Gastroesophageal sphincter (tissue), 3 donors: ENCODE measurements at regions not wholly inside any gene's neighbourhood (a gene's known extent, or its start where the extent isn't known, plus 50 kb on each side); places are given as distances from the start of the nearest gene placed in this dataset.

ENCODE experiments used
- EP300 ChIP-seq: sonication (generic); formaldehyde crosslinking; IDR thresholded peaks from one replicate; pipeline ENCODE4 v1.6.1; 2017; ENCODE audit warnings: antibody characterized with exemption, mild to moderate bottlenecking
- POLR2A ChIP-seq, 2 donors: fragments of 450-650 bp; IDR thresholded peaks; one replicate each; pipeline ENCODE4 v1.6.1; 2017; ENCODE audit warnings: antibody characterized with exemption in 2 of 2, mild to moderate bottlenecking in 2 of 2, moderate library complexity in 1 of 2
- POLR2AphosphoS5 ChIP-seq: sonication (generic); formaldehyde crosslinking; IDR thresholded peaks from one replicate; pipeline ENCODE4 v1.6.1; 2017; ENCODE audit warnings: antibody characterized with exemption
- TF ChIP-seq, protein P1 (sequence below), 4 experiments: fragments of 200-600 bp in 2 of 4; fragments of 450-650 bp in 2 of 4; sonication (generic) in 1 of 4; IDR thresholded peaks; one replicate each; pipeline ENCODE4 v1.5.1; 2017 to 2019; ENCODE audit warnings: antibody characterized with exemption in 4 of 4, mild to moderate bottlenecking in 2 of 4, moderate library complexity in 2 of 4

DNA sequence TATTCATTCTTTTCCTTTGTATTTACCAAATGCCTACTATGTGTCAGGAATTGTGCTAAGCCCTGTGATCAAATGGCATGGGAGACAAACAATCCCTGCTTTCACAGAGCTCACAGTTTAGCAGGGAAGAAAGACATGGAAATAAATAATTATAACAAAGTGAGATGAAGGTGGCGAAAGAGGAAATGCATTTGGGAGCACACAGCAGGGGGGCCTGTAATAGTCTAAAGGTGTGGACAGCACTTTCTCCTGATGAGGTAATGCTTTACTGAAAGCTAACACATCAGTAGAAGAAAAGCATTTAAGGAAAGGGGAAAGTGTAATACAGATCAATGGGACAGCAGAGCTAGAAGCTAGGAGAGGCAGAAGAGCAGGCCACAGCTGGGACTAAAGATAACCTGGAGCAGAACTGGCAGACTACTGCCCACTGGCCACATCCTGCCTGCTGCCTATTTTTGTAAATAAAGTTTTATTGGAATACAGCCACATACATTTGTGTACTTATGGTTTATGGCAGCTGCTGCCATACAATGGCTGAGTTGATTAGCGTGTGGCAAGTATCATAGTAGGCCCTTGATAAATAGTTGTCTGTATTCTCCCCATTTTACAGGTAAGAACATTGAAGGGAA lies 67.1 kb upstream of the TAPT1 start:
- TF ChIP-seq, protein P1, sequence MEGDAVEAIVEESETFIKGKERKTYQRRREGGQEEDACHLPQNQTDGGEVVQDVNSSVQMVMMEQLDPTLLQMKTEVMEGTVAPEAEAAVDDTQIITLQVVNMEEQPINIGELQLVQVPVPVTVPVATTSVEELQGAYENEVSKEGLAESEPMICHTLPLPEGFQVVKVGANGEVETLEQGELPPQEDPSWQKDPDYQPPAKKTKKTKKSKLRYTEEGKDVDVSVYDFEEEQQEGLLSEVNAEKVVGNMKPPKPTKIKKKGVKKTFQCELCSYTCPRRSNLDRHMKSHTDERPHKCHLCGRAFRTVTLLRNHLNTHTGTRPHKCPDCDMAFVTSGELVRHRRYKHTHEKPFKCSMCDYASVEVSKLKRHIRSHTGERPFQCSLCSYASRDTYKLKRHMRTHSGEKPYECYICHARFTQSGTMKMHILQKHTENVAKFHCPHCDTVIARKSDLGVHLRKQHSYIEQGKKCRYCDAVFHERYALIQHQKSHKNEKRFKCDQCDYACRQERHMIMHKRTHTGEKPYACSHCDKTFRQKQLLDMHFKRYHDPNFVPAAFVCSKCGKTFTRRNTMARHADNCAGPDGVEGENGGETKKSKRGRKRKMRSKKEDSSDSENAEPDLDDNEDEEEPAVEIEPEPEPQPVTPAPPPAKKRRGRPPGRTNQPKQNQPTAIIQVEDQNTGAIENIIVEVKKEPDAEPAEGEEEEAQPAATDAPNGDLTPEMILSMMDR (IDR thresholded peaks at IDR 0.05): no peak
- TF ChIP-seq POLR2AphosphoS5 (no peak), EP300 (no peak), POLR2A (IDR thresholded peaks at IDR 0.05) (no peak)
